GM23338 (cell line): ENCODE measurements at regions not wholly inside any gene's neighbourhood (a gene's known extent, or its start where the extent isn't known, plus 50 kb on each side); places are given as distances from the start of the nearest gene placed in this dataset.
A peak's percentile ranks its signal among the peaks of the same experiment; 100 is the strongest.

Experiments
- ATAC-seq: fragments of 200-7000 bp; cut with Tn5 transposase; 3 replicates; pipeline ENCODE4 v1.9.1; 2020
- DNase-seq: peaks from one replicate; pipeline ENCODE4 v3.0.0-alpha.2; 2015; ENCODE audit warnings: low spot score
- H2AFZ ChIP-seq: fragments of 200-600 bp; sonication (generic); 2 replicates; pipeline ENCODE4 v1.8.0; 2016; ENCODE audit warnings: antibody characterized with exemption, mild to moderate bottlenecking, moderate library complexity
- H3F3A ChIP-seq: fragments of 200-600 bp; sonication (generic); replicated peaks from 2 replicates; pipeline ENCODE4 v1.8.0; 2017; ENCODE audit warnings: antibody characterized with exemption, mixed run types, low read depth
- H3K27ac ChIP-seq: fragments of 200-600 bp; sonication (generic); 2 replicates; pipeline ENCODE4 v1.6.1; 2016; ENCODE audit warnings: low read depth
- H3K27me3 ChIP-seq: fragments of 200-600 bp; sonication (generic); 2 replicates; pipeline ENCODE4 v1.8.0; 2016; ENCODE audit warnings: mild to moderate bottlenecking, mixed run types, moderate library complexity; ENCODE audit not compliant: insufficient read depth
- H3K36me3 ChIP-seq: fragments of 200-600 bp; sonication (generic); 2 replicates; pipeline ENCODE4 v1.8.0; 2016; ENCODE audit warnings: mild to moderate bottlenecking; ENCODE audit not compliant: insufficient read depth
- H3K4me1 ChIP-seq: fragments of 200-600 bp; sonication (generic); 2 replicates; pipeline ENCODE4 v1.8.0; 2016; ENCODE audit warnings: mild to moderate bottlenecking, moderate library complexity; ENCODE audit not compliant: insufficient read depth
- H3K4me2 ChIP-seq: fragments of 200-600 bp; sonication (generic); 2 replicates; pipeline ENCODE4 v1.7.1; 2017; ENCODE audit warnings: mixed run types
- H3K4me3 ChIP-seq: fragments of 200-600 bp; sonication (generic); 2 replicates; pipeline ENCODE4 v1.6.1; 2016; ENCODE audit warnings: mixed run types
- H3K79me2 ChIP-seq: fragments of 200-600 bp; sonication (generic); replicated peaks from 2 replicates; pipeline ENCODE4 v1.8.0; 2017; ENCODE audit warnings: mild to moderate bottlenecking; ENCODE audit not compliant: insufficient read depth
- H3K9me2 ChIP-seq: fragments of 200-600 bp; sonication (generic); 2 replicates; pipeline ENCODE4 v1.8.0; 2017; ENCODE audit not compliant: insufficient read depth
- H4K20me1 ChIP-seq: fragments of 200-600 bp; sonication (generic); replicated peaks from 2 replicates; pipeline ENCODE4 v1.8.0; 2017; ENCODE audit warnings: mild to moderate bottlenecking; ENCODE audit not compliant: insufficient read depth
- H3K27ac Mint-ChIP-seq: 2 replicates; pipeline ENCODE4 v1.8.0; 2020; ENCODE audit warnings: inconsistent platforms, mild to moderate bottlenecking, moderate library complexity, mixed read lengths
- H3K27me3 Mint-ChIP-seq: 3 replicates; pipeline ENCODE4 v1.8.0; 2022; ENCODE audit warnings: low read depth, mild to moderate bottlenecking, moderate library complexity, mixed read lengths, inconsistent platforms; ENCODE audit not compliant: insufficient read depth, poor library complexity
- H3K36me3 Mint-ChIP-seq: 3 replicates; pipeline ENCODE4 v1.8.0; 2021; ENCODE audit warnings: low read depth, mild to moderate bottlenecking, inconsistent platforms, moderate library complexity, mixed read lengths
- H3K4me1 Mint-ChIP-seq: 3 replicates; pipeline ENCODE4 v1.8.0; 2020; ENCODE audit warnings: mild to moderate bottlenecking, inconsistent platforms, mixed read lengths
- H3K4me3 Mint-ChIP-seq: 3 replicates; pipeline ENCODE4 v1.8.0; 2021; ENCODE audit warnings: moderate library complexity, mild to moderate bottlenecking, inconsistent platforms, mixed read lengths
- H3K9me3 Mint-ChIP-seq: 3 replicates; pipeline ENCODE4 v1.8.0; 2020; ENCODE audit warnings: moderate library complexity, mild to moderate bottlenecking, inconsistent platforms, mixed read lengths
- EZH2 ChIP-seq: fragments of 200-600 bp; sonication (generic); IDR thresholded peaks from one replicate; pipeline ENCODE4 v1.8.0; 2017; ENCODE audit warnings: antibody characterized with exemption, mild to moderate bottlenecking, low read depth; ENCODE audit not compliant: unreplicated experiment
- NANOG ChIP-seq: IDR thresholded peaks from 2 replicates; pipeline ENCODE4 v1.6.1; 2016; ENCODE audit warnings: antibody characterized with exemption, borderline replicate concordance
- POLR2AphosphoS5 ChIP-seq: IDR thresholded peaks from 2 replicates; pipeline ENCODE4 v1.6.1; 2016; ENCODE audit warnings: antibody characterized with exemption, low read depth
- STAT1 ChIP-seq: IDR thresholded peaks from one replicate; pipeline ENCODE4 v1.6.1; 2016; ENCODE audit warnings: antibody characterized with exemption; ENCODE audit not compliant: unreplicated experiment
- ZNF114 ChIP-seq: fragments of 250-450 bp; sonication (Bioruptor Pico); IDR thresholded peaks from 2 replicates; pipeline ENCODE4 v1.5.0; 2020; ENCODE audit warnings: mild to moderate bottlenecking, moderate library complexity
- TF ChIP-seq, protein P1 (sequence below): IDR thresholded peaks from one replicate; pipeline ENCODE4 v1.6.1; 2018; ENCODE audit warnings: antibody characterized with exemption; ENCODE audit not compliant: unreplicated experiment
- TF ChIP-seq, protein P2 (sequence below), 2 experiments: fragments of 200-600 bp in 1 of 2; sonication (generic) in 1 of 2; conservative IDR thresholded peaks; 2 replicates each; pipeline versions ENCODE4 v1.5.1 to v1.6.1; 2016 to 2017; ENCODE audit warnings: antibody characterized with exemption in 2 of 2, low read depth in 2 of 2, mild to moderate bottlenecking in 2 of 2, moderate library complexity in 1 of 2
- TF ChIP-seq, protein P3 (sequence below): IDR thresholded peaks from 2 replicates; pipeline ENCODE4 v1.6.1; 2016; ENCODE audit warnings: antibody characterized with exemption

DNA sequence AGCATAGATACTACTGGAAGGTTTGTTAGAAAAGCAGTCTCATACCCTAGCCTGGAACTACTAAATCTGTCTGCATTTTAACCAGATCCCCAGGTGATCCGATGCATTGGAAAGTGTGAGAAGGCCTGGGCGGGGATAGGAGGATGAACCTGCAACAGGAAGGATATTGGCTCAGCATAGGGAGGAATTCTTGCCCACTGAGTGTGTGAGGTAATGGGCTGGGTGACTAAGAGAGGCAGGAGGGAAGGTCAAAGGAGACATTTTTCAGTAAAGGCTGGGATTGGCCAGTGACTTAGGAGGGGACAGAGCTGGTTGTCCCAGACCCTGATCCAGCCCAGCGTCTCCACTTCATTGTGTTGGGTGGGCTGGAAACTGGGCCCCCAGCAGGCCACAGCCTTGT lies 191.0 kb upstream of the LRFN2 start (continued):
- TF ChIP-seq, protein P1, sequence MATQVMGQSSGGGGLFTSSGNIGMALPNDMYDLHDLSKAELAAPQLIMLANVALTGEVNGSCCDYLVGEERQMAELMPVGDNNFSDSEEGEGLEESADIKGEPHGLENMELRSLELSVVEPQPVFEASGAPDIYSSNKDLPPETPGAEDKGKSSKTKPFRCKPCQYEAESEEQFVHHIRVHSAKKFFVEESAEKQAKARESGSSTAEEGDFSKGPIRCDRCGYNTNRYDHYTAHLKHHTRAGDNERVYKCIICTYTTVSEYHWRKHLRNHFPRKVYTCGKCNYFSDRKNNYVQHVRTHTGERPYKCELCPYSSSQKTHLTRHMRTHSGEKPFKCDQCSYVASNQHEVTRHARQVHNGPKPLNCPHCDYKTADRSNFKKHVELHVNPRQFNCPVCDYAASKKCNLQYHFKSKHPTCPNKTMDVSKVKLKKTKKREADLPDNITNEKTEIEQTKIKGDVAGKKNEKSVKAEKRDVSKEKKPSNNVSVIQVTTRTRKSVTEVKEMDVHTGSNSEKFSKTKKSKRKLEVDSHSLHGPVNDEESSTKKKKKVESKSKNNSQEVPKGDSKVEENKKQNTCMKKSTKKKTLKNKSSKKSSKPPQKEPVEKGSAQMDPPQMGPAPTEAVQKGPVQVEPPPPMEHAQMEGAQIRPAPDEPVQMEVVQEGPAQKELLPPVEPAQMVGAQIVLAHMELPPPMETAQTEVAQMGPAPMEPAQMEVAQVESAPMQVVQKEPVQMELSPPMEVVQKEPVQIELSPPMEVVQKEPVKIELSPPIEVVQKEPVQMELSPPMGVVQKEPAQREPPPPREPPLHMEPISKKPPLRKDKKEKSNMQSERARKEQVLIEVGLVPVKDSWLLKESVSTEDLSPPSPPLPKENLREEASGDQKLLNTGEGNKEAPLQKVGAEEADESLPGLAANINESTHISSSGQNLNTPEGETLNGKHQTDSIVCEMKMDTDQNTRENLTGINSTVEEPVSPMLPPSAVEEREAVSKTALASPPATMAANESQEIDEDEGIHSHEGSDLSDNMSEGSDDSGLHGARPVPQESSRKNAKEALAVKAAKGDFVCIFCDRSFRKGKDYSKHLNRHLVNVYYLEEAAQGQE: no peak
- TF ChIP-seq STAT1: no peak
- TF ChIP-seq, protein P2, sequence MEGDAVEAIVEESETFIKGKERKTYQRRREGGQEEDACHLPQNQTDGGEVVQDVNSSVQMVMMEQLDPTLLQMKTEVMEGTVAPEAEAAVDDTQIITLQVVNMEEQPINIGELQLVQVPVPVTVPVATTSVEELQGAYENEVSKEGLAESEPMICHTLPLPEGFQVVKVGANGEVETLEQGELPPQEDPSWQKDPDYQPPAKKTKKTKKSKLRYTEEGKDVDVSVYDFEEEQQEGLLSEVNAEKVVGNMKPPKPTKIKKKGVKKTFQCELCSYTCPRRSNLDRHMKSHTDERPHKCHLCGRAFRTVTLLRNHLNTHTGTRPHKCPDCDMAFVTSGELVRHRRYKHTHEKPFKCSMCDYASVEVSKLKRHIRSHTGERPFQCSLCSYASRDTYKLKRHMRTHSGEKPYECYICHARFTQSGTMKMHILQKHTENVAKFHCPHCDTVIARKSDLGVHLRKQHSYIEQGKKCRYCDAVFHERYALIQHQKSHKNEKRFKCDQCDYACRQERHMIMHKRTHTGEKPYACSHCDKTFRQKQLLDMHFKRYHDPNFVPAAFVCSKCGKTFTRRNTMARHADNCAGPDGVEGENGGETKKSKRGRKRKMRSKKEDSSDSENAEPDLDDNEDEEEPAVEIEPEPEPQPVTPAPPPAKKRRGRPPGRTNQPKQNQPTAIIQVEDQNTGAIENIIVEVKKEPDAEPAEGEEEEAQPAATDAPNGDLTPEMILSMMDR (conservative IDR thresholded peaks at IDR 0.05; ENCODE audit: low read depth in 2 of 2): no peak
- TF ChIP-seq, protein P3, sequence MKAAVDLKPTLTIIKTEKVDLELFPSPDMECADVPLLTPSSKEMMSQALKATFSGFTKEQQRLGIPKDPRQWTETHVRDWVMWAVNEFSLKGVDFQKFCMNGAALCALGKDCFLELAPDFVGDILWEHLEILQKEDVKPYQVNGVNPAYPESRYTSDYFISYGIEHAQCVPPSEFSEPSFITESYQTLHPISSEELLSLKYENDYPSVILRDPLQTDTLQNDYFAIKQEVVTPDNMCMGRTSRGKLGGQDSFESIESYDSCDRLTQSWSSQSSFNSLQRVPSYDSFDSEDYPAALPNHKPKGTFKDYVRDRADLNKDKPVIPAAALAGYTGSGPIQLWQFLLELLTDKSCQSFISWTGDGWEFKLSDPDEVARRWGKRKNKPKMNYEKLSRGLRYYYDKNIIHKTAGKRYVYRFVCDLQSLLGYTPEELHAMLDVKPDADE: no peak
- TF ChIP-seq ZNF114 (CRISPR knock-in tag): no peak
- TF ChIP-seq NANOG: no peak
- TF ChIP-seq POLR2AphosphoS5: no peak
- no peak for TF ChIP-seq EZH2

DNA sequence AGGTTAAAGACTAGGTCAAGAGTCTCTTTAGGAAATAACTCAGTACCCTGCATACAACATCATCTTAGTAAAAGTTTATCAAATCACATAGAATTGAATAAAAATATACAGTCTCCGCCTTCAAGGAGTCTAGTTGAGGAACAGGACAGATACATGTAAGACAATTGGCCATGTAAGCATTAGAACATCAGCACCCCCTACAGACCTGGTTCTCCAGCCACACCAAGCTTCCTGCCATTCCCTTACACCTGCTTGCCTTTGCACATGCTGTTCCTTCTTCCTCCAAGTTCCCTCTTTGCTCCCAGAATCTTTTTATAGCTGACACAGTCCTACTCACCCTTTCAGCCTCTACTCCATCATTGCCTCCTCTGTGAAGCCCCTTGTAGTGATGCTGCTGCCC lies 187.8 kb upstream of the LRFN2 start:
- H3K27me3 Mint-ChIP-seq: peaks cover 4% of the 10 kb centered on the region
- Histone ChIP-seq H3F3A (no peaks in the 10 kb centered on the region), H3K4me1 (no peaks in the 10 kb centered on the region), H3K9me2 (peaks cover 8% of the 10 kb centered on the region; the same call in 1 of the 2 replicates), H4K20me1 (no peaks in the 10 kb centered on the region), H3K36me3 (no peaks in the 10 kb centered on the region), H3K27me3 (no peaks in the 10 kb centered on the region), H3K27ac (no peak overlapping the region), H2AFZ (no peak overlapping the region), H3K4me2 (no peak overlapping the region), H3K79me2 (no peaks in the 10 kb centered on the region), H3K4me3 (no peak overlapping the region)
- no peaks in the 10 kb centered on the region; the same call in 2 of the 3 replicates for H3K9me3 Mint-ChIP-seq
- H3K36me3 Mint-ChIP-seq: no peaks in the 10 kb centered on the region
- ATAC-seq (no peak; the same call in 2 of the 3 replicates), DNase-seq (peak; percentile 21)
- no peak for TF ChIP-seq NANOG
- TF ChIP-seq, protein P2 (conservative IDR thresholded peaks at IDR 0.05; ENCODE audit: low read depth in 2 of 2): peak in 1 of 2 experiments; percentile 65; a peak in 3 of 4 replicates
- no peaks in the 10 kb centered on the region for H3K4me1 Mint-ChIP-seq
- no peak overlapping the region for H3K27ac Mint-ChIP-seq
- no peak overlapping the region for H3K4me3 Mint-ChIP-seq
